ENCODE measurements at regions not wholly inside any gene's neighbourhood (a gene's known extent, or its start where the extent isn't known, plus 50 kb on each side); places are given as distances from the start of the nearest gene placed in this dataset.

DNA sequence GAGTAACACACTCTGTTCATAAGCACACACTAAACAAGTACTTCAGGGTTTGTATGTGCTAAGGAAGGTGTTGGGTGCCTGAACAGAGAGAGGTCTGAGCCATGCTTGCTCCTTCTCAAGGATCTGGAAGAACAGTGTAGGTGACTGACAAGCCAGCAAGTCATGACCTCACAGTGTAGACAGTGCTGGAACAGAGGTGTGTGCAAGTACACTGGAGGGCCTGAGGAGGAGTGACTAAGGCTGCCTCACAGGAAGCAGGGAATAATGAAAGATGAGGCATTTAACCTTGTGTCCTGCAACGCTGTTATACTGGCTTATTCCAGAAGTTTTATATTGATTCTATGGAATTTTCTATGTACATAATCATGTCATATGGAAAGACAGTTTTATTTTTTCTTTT is 83.9 kb downstream of the TMEM174 start:
- TF ChIP-seq, protein P1, sequence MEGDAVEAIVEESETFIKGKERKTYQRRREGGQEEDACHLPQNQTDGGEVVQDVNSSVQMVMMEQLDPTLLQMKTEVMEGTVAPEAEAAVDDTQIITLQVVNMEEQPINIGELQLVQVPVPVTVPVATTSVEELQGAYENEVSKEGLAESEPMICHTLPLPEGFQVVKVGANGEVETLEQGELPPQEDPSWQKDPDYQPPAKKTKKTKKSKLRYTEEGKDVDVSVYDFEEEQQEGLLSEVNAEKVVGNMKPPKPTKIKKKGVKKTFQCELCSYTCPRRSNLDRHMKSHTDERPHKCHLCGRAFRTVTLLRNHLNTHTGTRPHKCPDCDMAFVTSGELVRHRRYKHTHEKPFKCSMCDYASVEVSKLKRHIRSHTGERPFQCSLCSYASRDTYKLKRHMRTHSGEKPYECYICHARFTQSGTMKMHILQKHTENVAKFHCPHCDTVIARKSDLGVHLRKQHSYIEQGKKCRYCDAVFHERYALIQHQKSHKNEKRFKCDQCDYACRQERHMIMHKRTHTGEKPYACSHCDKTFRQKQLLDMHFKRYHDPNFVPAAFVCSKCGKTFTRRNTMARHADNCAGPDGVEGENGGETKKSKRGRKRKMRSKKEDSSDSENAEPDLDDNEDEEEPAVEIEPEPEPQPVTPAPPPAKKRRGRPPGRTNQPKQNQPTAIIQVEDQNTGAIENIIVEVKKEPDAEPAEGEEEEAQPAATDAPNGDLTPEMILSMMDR (IDR thresholded peaks at IDR 0.05; ENCODE audit: low read depth, low read length, poor library complexity, severe bottlenecking): no peak
- TF ChIP-seq EZH2phosphoT487 (IDR thresholded peaks at IDR 0.05; ENCODE audit: borderline replicate concordance, low read length): no peak
